ENCODE measurements at regions not wholly inside any gene's neighbourhood (a gene's known extent, or its start where the extent isn't known, plus 50 kb on each side); places are given as distances from the start of the nearest gene placed in this dataset.
A peak's percentile ranks its signal among the peaks of the same experiment; 100 is the strongest.

GRCh38 chr3:76372497-76372896 lies 587.1 kb upstream of the ZNF717 start:
- 68 to 83% (median 76%) methylated on average over 2 of the region's 2 CpGs for WGBS, 4 donors
- Histone ChIP-seq H3K4me3 (no peak overlapping the region), H3K9me3 (replicated peaks in 1 of 3) (no peaks in the 10 kb centered on the region), H3K27me3 (no peaks in the 10 kb centered on the region), H3K4me1 (replicated peaks in 1 of 2) (no peaks in the 10 kb centered on the region), H3K36me3 (replicated peaks in 1 of 2) (no peaks in the 10 kb centered on the region), H3K27ac (no peak overlapping the region)
- intact Hi-C loops (cut with DNase I) = no loop called here
- no peak for DNase-seq
- TF ChIP-seq CTCF (IDR thresholded peaks at IDR 0.05) (no peak), POLR2A (IDR thresholded peaks at IDR 0.05) (no peak)

- no peaks in the 10 kb centered on the region for H3K4me1 ChIP-seq (replicated peaks in 1 of 2)
- H3K36me3 ChIP-seq (replicated peaks in 1 of 2) = no peaks in the 10 kb centered on the region
- intact Hi-C loops (cut with DNase I) = no loop called here
- no peak overlapping the region for H3K27ac ChIP-seq
- no peak for DNase-seq
- WGBS, 4 donors = 76 to 88% (median 84%) methylated on average over 1 of the region's 1 CpG
- no peaks in the 10 kb centered on the region for H3K9me3 ChIP-seq (replicated peaks in 1 of 3)
- TF ChIP-seq CTCF (IDR thresholded peaks at IDR 0.05) = no peak
- H3K4me3 ChIP-seq = no peak overlapping the region
- H3K27me3 ChIP-seq = no peaks in the 10 kb centered on the region
Observed at GRCh38 chr3:76377074-76377473, 591.7 kb upstream of the ZNF717 start.

GRCh38 chr3:76378789-76379188 lies 593.4 kb upstream of the ZNF717 start:
- Histone ChIP-seq H3K9me3 (replicated peaks in 1 of 3) (no peaks in the 10 kb centered on the region), H3K4me1 (replicated peaks in 1 of 2) (no peaks in the 10 kb centered on the region), H3K27me3 (no peaks in the 10 kb centered on the region), H3K36me3 (replicated peaks in 1 of 2) (no peaks in the 10 kb centered on the region), H3K4me3 (no peak overlapping the region), H3K27ac (no peak overlapping the region)
- 56 to 63% (median 59%) methylated on average over 4 of the region's 4 CpGs for WGBS, 4 donors
- TF ChIP-seq POLR2A (IDR thresholded peaks at IDR 0.05) (no peak), CTCF (IDR thresholded peaks at IDR 0.05) (no peak)
- intact Hi-C loops (cut with DNase I) = no loop called here
- no peak for DNase-seq

GRCh38 chr3:76383781-76384180 lies 598.4 kb upstream of the ZNF717 start:
- WGBS, 4 donors = 60 to 67% (median 65%) methylated on average over 6 of the region's 6 CpGs

More at GRCh38 chr3:76383781-76384180, 598.4 kb upstream of the ZNF717 start:
- H3K36me3 ChIP-seq (replicated peaks in 1 of 2) = no peaks in the 10 kb centered on the region
- TF ChIP-seq POLR2A (IDR thresholded peaks at IDR 0.05) (no peak), CTCF (IDR thresholded peaks at IDR 0.05) (no peak)
- DNase-seq = peak in 2 of 7 donors; percentile 1 to 57
- no peak overlapping the region for H3K4me3 ChIP-seq
- intact Hi-C loops (cut with DNase I) = no loop called here
- H3K27ac ChIP-seq = no peak overlapping the region
- no peaks in the 10 kb centered on the region for H3K27me3 ChIP-seq
- no peaks in the 10 kb centered on the region for H3K9me3 ChIP-seq (replicated peaks in 1 of 3)
- no peaks in the 10 kb centered on the region for H3K4me1 ChIP-seq (replicated peaks in 1 of 2)
